ENCODE measurements at regions not wholly inside any gene's neighbourhood (a gene's known extent, or its start where the extent isn't known, plus 50 kb on each side); places are given as distances from the start of the nearest gene placed in this dataset.

- no peaks in the 10 kb centered on the region for H3K36me3 ChIP-seq (ENCODE audit: control insufficient read depth in 2 of 2, extremely low read depth in 1 of 2, insufficient read depth in 1 of 2, low read length in 1 of 2)
- Mint-ChIP-seq H3K4me3 (no peak overlapping the region), H3K4me1 (no peaks in the 10 kb centered on the region), H3K27me3 (peaks cover 0 to 4% of the 10 kb centered on the region in 2 donors), H3K36me3 (no peaks in the 10 kb centered on the region), H3K27ac (no peak overlapping the region), H3K9me3 (no peaks in the 10 kb centered on the region)
- DNase-seq (no peak), ATAC-seq (replicated peaks in 1 of 4) (no peak)
- H3K4me1 ChIP-seq (ENCODE audit: control insufficient read depth in 1 of 2, extremely low read depth in 1 of 2, insufficient read depth in 2 of 2, low read length in 2 of 2) = peaks cover 0 to 7% of the 10 kb centered on the region in 2 experiments
- H3K27me3 ChIP-seq (replicated peaks in 1 of 2; ENCODE audit: control insufficient read depth in 2 of 2, extremely low read depth in 1 of 2, insufficient read depth in 2 of 2, low read length in 1 of 2) = no peaks in the 10 kb centered on the region
- WGBS (ENCODE audit: insufficient coverage) = 81% methylated on average over 4 of the region's 6 CpGs
- no peak overlapping the region for H3K27ac ChIP-seq (ENCODE audit: low read length)
- ChIA-PET POLR2A (interaction anchor here in 1 of 2 donors (0.6 kb wide), 1 partner anchor 651 kb away, joined by 3 read pairs; no protein-coding TSS in a partner anchor), CTCF (interaction anchor here in 1 of 2 donors (1.0 kb wide), 1 partner anchor 52 kb away, joined by 4 read pairs; no protein-coding TSS in a partner anchor)
- H3K9me3 ChIP-seq = no peaks in the 10 kb centered on the region
- H3K4me3 ChIP-seq (ENCODE audit: control insufficient read depth in 1 of 2, extremely low read depth in 1 of 2, low read length in 1 of 2) = no peak overlapping the region
Observed at GRCh38 chr2:236516708-236517107, 52.9 kb upstream of the ACKR3 start.

GRCh38 chr2:236517251-236518031 is 52.2 kb upstream of the ACKR3 start:
- H3K27ac ChIP-seq (ENCODE audit: low read length) = no peak overlapping the region
- no peak for ATAC-seq (replicated peaks in 1 of 4)
- peaks cover 0 to 4% of the 10 kb centered on the region in 2 donors for H3K27me3 Mint-ChIP-seq
- H3K4me3 ChIP-seq (ENCODE audit: control insufficient read depth in 1 of 2, extremely low read depth in 1 of 2, low read length in 1 of 2) = no peak overlapping the region
- no peak overlapping the region for H3K27ac Mint-ChIP-seq
- no peaks in the 10 kb centered on the region for H3K9me3 ChIP-seq
- 84% methylated on average over 6 of the region's 11 CpGs for WGBS (ENCODE audit: insufficient coverage)
- no peaks in the 10 kb centered on the region for H3K9me3 Mint-ChIP-seq
- no peaks in the 10 kb centered on the region for H3K36me3 ChIP-seq (ENCODE audit: control insufficient read depth in 2 of 2, extremely low read depth in 1 of 2, insufficient read depth in 1 of 2, low read length in 1 of 2)
- CTCF ChIA-PET = interaction anchor here (0.7 to 1.3 kb wide), 4 partner anchors 10 to 141 kb away, joined by 3 to 4 read pairs (median 4); partner anchors contain the start of gene ACKR3 (in 1 of the 2)
- DNase-seq = no peak
- no peak overlapping the region for H3K4me3 Mint-ChIP-seq
- POLR2A ChIA-PET = interaction anchor here in 1 of 2 donors (0.6 kb wide), 1 partner anchor 651 kb away, joined by 3 read pairs; no protein-coding TSS in a partner anchor
- no peaks in the 10 kb centered on the region for H3K27me3 ChIP-seq (replicated peaks in 1 of 2; ENCODE audit: control insufficient read depth in 2 of 2, extremely low read depth in 1 of 2, insufficient read depth in 2 of 2, low read length in 1 of 2)
- no peaks in the 10 kb centered on the region for H3K36me3 Mint-ChIP-seq
- H3K4me1 ChIP-seq (ENCODE audit: control insufficient read depth in 1 of 2, extremely low read depth in 1 of 2, insufficient read depth in 2 of 2, low read length in 2 of 2) = peaks cover 0 to 7% of the 10 kb centered on the region in 2 experiments
- no peaks in the 10 kb centered on the region for H3K4me1 Mint-ChIP-seq

Data from T-cell (primary cell).